K562 (cell line): ENCODE measurements at regions not wholly inside any gene's neighbourhood (a gene's known extent, or its start where the extent isn't known, plus 50 kb on each side); places are given as distances from the start of the nearest gene placed in this dataset.

ENCODE experiments used
- BRCA1 ChIP-seq, 2 experiments: fragments of 450-650 bp in 1 of 2; sonication (generic) in 1 of 2; formaldehyde crosslinking in 1 of 2; IDR thresholded peaks; 2 replicates each; pipeline versions ENCODE4 v1.5.0 to v1.6.1; 2017 to 2020; ENCODE audit warnings: mild to moderate bottlenecking in 1 of 2, missing genetic modification reagents in 1 of 2
- EP300 ChIP-seq: IDR thresholded peaks from 2 replicates; pipeline ENCODE4 v1.6.1; 2012; ENCODE audit warnings: low read length, improper control_type of control experiment
- PURB ChIP-seq: sonication (generic); formaldehyde crosslinking; IDR thresholded peaks from 2 replicates; pipeline ENCODE4 v1.9.0; 2021; ENCODE audit warnings: low read depth, mild to moderate bottlenecking, missing genetic modification reagents
- TF ChIP-seq, protein P1 (sequence below): sonication (generic); formaldehyde crosslinking; IDR thresholded peaks from 2 replicates; pipeline ENCODE4 v1.5.0; 2020; ENCODE audit warnings: missing genetic modification reagents

DNA sequence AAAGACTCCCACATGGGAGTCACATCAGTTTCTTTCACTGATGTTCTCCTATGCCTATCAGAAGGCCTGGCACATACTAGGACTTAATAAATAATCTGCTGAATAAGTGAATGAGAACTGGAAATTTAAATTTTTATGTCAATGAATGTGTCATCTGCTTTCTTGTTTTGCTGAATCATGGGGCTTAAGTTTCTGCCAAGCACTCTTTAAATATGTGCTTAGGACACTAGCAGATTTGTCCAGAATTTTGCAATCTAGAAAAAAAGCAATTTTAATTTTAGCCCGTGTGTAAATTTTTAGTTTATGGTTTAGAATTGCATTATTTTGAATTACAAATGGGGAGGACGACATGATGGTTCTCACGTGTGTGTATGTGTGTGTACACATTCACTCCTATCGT lies 803.1 kb downstream of the USP25 start:
- no peak for TF ChIP-seq PURB (CRISPR knock-in tag)
- TF ChIP-seq, protein P1, sequence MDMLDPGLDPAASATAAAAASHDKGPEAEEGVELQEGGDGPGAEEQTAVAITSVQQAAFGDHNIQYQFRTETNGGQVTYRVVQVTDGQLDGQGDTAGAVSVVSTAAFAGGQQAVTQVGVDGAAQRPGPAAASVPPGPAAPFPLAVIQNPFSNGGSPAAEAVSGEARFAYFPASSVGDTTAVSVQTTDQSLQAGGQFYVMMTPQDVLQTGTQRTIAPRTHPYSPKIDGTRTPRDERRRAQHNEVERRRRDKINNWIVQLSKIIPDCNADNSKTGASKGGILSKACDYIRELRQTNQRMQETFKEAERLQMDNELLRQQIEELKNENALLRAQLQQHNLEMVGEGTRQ (CRISPR knock-in tag), result no peak
- TF ChIP-seq BRCA1 (IDR thresholded peaks at IDR 0.05), result no peak
- no peak for TF ChIP-seq BRCA1 (CRISPR knock-in tag; IDR thresholded peaks at IDR 0.05)
- TF ChIP-seq EP300, result no peak
